Esophagus muscularis mucosa (tissue), 4 donors: ENCODE measurements at regions not wholly inside any gene's neighbourhood (a gene's known extent, or its start where the extent isn't known, plus 50 kb on each side); places are given as distances from the start of the nearest gene placed in this dataset.

Experiments used
- DNase-seq: peaks from one replicate; pipeline ENCODE4 v3.0.0-alpha.2; 2017; ENCODE audit errors: extremely low spot score
- H3K27ac ChIP-seq, 4 donors: fragments of 200-600 bp; sonication (generic); replicated peaks in 1 of 4; 1 replicate in 3 of 4; 2 replicates in 1 of 4; pipeline ENCODE4 v1.5.1; 2016 to 2019; ENCODE audit warnings: mild to moderate bottlenecking in 1 of 4
- H3K27me3 ChIP-seq, 4 donors: fragments of 200-600 bp; sonication (generic); one replicate each; pipeline versions ENCODE4 v1.5.1 to v1.6.0; 2016 to 2019
- H3K36me3 ChIP-seq, 4 donors: fragments of 200-600 bp; sonication (generic); one replicate each; pipeline ENCODE4 v1.5.1; 2016 to 2019
- H3K4me1 ChIP-seq, 4 donors: fragments of 200-600 bp; sonication (generic); one replicate each; pipeline ENCODE4 v1.5.1; 2016 to 2019
- H3K4me3 ChIP-seq, 4 donors: fragments of 200-600 bp; sonication (generic); 1 replicate in 2 of 4; 2 replicates in 2 of 4; pipeline ENCODE4 v1.5.1; 2016 to 2019; ENCODE audit warnings: mild to moderate bottlenecking in 4 of 4, moderate library complexity in 1 of 4
- H3K9me3 ChIP-seq, 4 donors: fragments of 200-600 bp; sonication (generic); 1 replicate in 3 of 4; 2 replicates in 1 of 4; pipeline ENCODE4 v1.5.1; 2016 to 2019
- EP300 ChIP-seq: sonication (generic); formaldehyde crosslinking; IDR thresholded peaks from one replicate; pipeline ENCODE4 v1.6.1; 2017; ENCODE audit warnings: antibody characterized with exemption
- POLR2A ChIP-seq: fragments of 450-650 bp; IDR thresholded peaks from one replicate; pipeline ENCODE4 v1.6.1; 2017; ENCODE audit warnings: antibody characterized with exemption, moderate library complexity, mild to moderate bottlenecking, low read depth
- POLR2AphosphoS5 ChIP-seq, 2 donors: sonication (generic); formaldehyde crosslinking; IDR thresholded peaks; one replicate each; pipeline ENCODE4 v1.6.1; 2017; ENCODE audit warnings: antibody characterized with exemption in 2 of 2
- WGBS: methylation state at CpG from one replicate; pipeline ENCODE4 v1.1.5; 2018; 5-methylcytosine and 5-hydroxymethylcytosine counted together
- intact Hi-C: fragments of 100-400 bp; cut with DNase I; formaldehyde crosslinking; loops from one replicate; pipeline ENCODE4 v1.15.1; 2023
- TF ChIP-seq, protein P1 (sequence below), 3 experiments: fragments of 200-600 bp in 2 of 3; fragments of 450-650 bp in 1 of 3; sonication (generic) in 2 of 3; IDR thresholded peaks; one replicate each; pipeline ENCODE4 v1.5.1; 2017 to 2019; ENCODE audit warnings: antibody characterized with exemption in 3 of 3, mild to moderate bottlenecking in 2 of 3, moderate library complexity in 1 of 3

DNA sequence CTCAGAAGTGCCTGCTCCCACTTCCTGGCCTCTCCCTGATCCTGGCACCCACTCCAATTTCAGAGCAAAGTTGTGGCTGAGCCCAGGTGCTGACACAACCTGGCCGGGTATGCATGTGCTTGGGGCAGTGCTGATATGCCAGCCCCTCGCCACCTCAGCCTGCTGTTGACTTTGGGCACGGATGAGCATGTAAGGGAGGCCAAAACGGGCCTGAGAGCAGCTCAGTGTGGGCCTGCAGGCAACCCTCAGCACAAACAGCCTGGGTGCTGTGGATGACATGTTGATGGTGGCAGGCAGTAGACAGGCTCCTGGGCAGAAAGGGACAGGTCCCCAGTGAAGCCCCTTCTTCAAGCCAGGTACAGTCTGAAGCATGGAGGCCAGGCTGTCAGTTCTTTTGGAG lies 553.6 kb upstream of the FSIP2 start:
- H3K4me1 ChIP-seq: no peaks in the 10 kb centered on the region
- H3K27ac ChIP-seq: no peak overlapping the region
- no peaks in the 10 kb centered on the region for H3K9me3 ChIP-seq
- intact Hi-C loops: no loop called here
- TF ChIP-seq EP300 (no peak), POLR2A (no peak), POLR2AphosphoS5 (IDR thresholded peaks at IDR 0.05) (no peak)
- TF ChIP-seq, protein P1, sequence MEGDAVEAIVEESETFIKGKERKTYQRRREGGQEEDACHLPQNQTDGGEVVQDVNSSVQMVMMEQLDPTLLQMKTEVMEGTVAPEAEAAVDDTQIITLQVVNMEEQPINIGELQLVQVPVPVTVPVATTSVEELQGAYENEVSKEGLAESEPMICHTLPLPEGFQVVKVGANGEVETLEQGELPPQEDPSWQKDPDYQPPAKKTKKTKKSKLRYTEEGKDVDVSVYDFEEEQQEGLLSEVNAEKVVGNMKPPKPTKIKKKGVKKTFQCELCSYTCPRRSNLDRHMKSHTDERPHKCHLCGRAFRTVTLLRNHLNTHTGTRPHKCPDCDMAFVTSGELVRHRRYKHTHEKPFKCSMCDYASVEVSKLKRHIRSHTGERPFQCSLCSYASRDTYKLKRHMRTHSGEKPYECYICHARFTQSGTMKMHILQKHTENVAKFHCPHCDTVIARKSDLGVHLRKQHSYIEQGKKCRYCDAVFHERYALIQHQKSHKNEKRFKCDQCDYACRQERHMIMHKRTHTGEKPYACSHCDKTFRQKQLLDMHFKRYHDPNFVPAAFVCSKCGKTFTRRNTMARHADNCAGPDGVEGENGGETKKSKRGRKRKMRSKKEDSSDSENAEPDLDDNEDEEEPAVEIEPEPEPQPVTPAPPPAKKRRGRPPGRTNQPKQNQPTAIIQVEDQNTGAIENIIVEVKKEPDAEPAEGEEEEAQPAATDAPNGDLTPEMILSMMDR (IDR thresholded peaks at IDR 0.05): no peak
- no peak overlapping the region for H3K4me3 ChIP-seq
- no peak for DNase-seq
- H3K36me3 ChIP-seq: no peaks in the 10 kb centered on the region
- H3K27me3 ChIP-seq: no peaks in the 10 kb centered on the region
- WGBS: no CpG with 5 or more reads among the region's 4 CpGs

DNA sequence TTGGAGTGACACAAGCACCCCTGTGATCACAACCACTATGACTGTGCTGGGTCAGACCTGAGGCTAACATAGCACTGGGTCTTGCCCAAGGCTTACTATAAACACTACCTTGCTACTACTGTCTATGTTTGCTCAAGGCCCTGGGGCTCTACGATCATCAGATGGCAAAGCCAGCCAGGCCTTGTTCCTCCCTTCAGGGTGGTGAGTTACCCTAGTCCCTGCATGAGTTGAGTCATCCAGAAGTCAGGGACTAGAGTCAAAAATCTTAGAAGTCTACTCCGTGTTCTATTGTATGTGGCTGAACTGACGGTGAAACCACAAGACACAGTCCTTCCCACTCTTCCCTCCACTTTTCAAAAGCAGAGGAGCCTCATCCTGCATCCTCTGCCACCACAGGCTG lies 551.2 kb upstream of the FSIP2 start:
- WGBS: 83% methylated on average over 3 of the region's 3 CpGs
- no peak for DNase-seq
- intact Hi-C loops: no loop called here

DNA sequence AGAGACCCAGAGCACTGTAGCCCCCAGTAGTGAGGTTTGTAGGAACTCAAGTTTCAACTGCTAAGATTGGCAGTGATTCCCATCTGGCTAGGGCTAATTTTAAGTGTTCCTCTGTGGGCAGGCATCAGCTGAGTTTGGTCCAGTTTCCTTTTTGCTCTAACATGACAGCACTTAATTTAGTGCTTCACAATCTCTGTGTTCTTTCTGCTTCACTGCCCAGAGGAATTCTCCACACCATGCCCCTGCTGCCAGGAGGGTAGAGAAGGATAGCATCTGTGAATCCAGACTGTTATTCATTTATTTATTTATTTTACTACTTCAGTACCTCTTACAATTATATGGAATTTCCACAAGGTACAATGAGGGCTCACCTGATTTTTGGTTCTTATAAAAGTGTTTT lies 549.9 kb upstream of the FSIP2 start:
- DNase-seq: no peak
- H3K27ac ChIP-seq: no peak overlapping the region
- H3K36me3 ChIP-seq: no peaks in the 10 kb centered on the region
- TF ChIP-seq POLR2AphosphoS5 (IDR thresholded peaks at IDR 0.05) (no peak), POLR2A (no peak), EP300 (no peak)
- TF ChIP-seq, protein P1 (IDR thresholded peaks at IDR 0.05): no peak
- intact Hi-C loops: no loop called here
- no peaks in the 10 kb centered on the region for H3K4me1 ChIP-seq
- H3K9me3 ChIP-seq: no peaks in the 10 kb centered on the region
- no peak overlapping the region for H3K4me3 ChIP-seq
- H3K27me3 ChIP-seq: no peaks in the 10 kb centered on the region

More for the DNA sequence above, 551.2 kb upstream of the FSIP2 start:
- Histone ChIP-seq H3K27ac (no peak overlapping the region), H3K4me1 (no peaks in the 10 kb centered on the region), H3K27me3 (no peaks in the 10 kb centered on the region), H3K9me3 (no peaks in the 10 kb centered on the region), H3K4me3 (no peak overlapping the region), H3K36me3 (no peaks in the 10 kb centered on the region)
- no peak for TF ChIP-seq EP300
- TF ChIP-seq, protein P1 (IDR thresholded peaks at IDR 0.05): no peak
- no peak for TF ChIP-seq POLR2A
- TF ChIP-seq POLR2AphosphoS5 (IDR thresholded peaks at IDR 0.05): no peak

DNA sequence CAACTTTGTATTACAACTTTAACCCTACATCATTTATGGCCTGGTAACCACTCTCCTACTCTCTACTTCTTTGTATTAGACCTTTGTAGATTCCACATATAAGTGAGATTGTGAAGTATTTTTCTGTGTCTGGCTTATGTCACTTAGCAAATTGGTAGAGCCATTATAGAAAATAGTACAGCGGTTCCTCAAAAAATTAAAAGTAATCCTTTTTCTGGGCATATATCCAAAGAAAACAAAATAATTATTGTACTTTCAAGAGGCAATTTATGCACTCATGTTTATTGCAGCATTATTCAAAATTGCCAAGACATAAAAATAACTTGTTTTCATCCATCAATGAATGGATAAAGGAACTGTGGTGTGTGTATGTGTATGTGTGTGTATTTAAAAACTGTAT lies 537.5 kb upstream of the FSIP2 start:
- Histone ChIP-seq H3K4me3 (no peak overlapping the region), H3K9me3 (no peaks in the 10 kb centered on the region), H3K27ac (no peak overlapping the region), H3K36me3 (no peaks in the 10 kb centered on the region), H3K4me1 (no peaks in the 10 kb centered on the region), H3K27me3 (no peaks in the 10 kb centered on the region)
- intact Hi-C loops: no loop called here
- 27% methylated on average over 1 of the region's 1 CpG for WGBS
- DNase-seq: no peak
- TF ChIP-seq, protein P1 (IDR thresholded peaks at IDR 0.05): no peak
- TF ChIP-seq POLR2A: no peak
- TF ChIP-seq POLR2AphosphoS5 (IDR thresholded peaks at IDR 0.05): no peak
- TF ChIP-seq EP300: no peak

DNA sequence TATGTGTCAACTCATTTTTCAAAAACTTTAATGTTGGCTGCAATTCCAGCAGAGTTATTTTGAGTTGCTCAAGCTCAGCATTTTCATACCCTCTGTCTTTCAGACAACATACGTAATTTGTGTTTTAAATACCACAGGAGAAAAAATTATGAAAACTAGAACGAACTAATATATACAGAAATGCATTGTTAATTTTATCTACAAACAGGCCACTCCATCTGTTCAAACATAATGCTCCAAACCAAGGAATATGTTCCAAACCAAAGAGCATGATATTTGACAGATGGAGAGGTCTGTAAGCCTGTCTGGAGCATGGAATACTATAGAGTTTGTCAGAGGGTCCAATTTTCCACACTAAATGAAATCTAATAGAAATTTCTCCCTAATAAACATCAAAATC lies 536.2 kb upstream of the FSIP2 start:
- no peak overlapping the region for H3K4me3 ChIP-seq
- H3K9me3 ChIP-seq: no peaks in the 10 kb centered on the region
- 49% methylated on average over 2 of the region's 2 CpGs for WGBS
- no peaks in the 10 kb centered on the region for H3K4me1 ChIP-seq
- intact Hi-C loops: no loop called here
- TF ChIP-seq POLR2A: no peak
- no peak for TF ChIP-seq EP300
- TF ChIP-seq, protein P1 (IDR thresholded peaks at IDR 0.05): no peak
- TF ChIP-seq POLR2AphosphoS5 (IDR thresholded peaks at IDR 0.05): no peak
- DNase-seq: no peak
- no peak overlapping the region for H3K27ac ChIP-seq
- no peaks in the 10 kb centered on the region for H3K36me3 ChIP-seq
- no peaks in the 10 kb centered on the region for H3K27me3 ChIP-seq
